SH-SY5Y (cell line): ENCODE measurements at regions not wholly inside any gene's neighbourhood (a gene's known extent, or its start where the extent isn't known, plus 50 kb on each side); places are given as distances from the start of the nearest gene placed in this dataset.

ENCODE experiments used
- GATA2 ChIP-seq: IDR thresholded peaks from 2 replicates; pipeline ENCODE4 v1.6.1; 2011; ENCODE audit warnings: mild to moderate bottlenecking, low read depth, low read length
- GATA3 ChIP-seq: IDR thresholded peaks from 2 replicates; pipeline ENCODE4 v1.6.1; 2011; ENCODE audit warnings: low read depth, mild to moderate bottlenecking, low read length, moderate library complexity

- no peak for TF ChIP-seq GATA2
- no peak for TF ChIP-seq GATA3
Observed at GRCh38 chr9:73579823-73580222, 428.2 kb downstream of the ANXA1 start.
